NCI-H526 (cell line): ENCODE measurements at regions not wholly inside any gene's neighbourhood (a gene's known extent, or its start where the extent isn't known, plus 50 kb on each side); places are given as distances from the start of the nearest gene placed in this dataset.
"Not testable (repeated sequence)": the region's sequence is repeated elsewhere in the genome, so short reads cannot be mapped to it uniquely, and the experiment has no call there.

ENCODE experiments used
- DNase-seq, 2 experiments: peaks; one replicate each; lab custom pipeline; 2025; lab: John Stamatoyannopoulos, UW

DNA sequence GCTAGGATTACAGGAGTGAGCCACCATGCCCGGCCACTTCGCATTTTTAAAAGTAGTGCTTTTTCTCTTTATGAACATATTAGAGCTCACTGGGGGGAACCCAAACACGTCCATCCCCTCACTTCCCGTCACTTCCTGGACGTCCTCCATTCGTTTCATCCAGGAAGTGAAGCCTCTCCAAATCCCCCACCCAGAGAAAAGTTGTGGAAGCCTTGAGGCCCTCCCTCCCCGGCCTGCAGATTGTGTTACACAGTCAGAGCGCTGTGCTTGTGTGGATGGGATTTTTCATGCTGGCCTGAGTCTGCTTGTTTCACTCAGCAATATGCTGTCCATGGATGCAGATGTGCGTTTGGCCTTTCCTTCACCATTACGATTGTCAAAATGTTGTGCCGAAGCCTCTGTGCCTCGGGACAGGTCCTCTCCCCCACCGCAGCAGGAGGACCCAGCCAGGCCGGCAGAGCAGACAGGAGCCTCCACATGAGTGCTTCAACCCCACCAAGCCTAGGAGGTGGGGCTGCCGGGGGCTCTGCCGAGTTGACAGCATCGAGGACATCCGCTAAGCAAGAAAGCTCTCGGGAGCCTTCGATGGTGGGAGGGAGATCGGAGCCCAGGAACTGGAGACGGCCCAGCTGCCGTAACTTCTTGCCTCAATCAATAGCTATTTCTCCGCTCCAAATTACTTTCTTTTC lies 121.6 kb upstream of the PPP1R26 start:
- no peak for DNase-seq

DNA sequence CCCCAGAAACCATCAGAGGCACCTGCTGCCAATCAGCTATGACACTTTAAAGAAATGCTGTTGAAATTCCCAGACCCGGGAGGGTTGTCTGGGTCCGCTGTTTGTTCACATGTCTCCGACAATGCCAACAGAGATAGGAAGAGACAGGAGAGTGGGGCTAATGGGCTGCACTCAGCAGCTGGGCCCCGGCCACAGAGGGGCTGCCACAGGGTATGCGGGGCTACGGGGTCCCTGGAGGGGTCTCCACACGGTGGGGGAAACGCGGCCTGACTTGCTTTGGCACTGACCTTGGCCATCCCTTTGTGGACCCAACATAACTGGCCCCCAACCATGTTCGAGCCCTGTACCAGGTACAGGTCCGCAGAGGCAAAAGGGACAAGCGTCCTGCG lies 121.0 kb upstream of the PPP1R26 start:
- DNase-seq: no peak

DNA sequence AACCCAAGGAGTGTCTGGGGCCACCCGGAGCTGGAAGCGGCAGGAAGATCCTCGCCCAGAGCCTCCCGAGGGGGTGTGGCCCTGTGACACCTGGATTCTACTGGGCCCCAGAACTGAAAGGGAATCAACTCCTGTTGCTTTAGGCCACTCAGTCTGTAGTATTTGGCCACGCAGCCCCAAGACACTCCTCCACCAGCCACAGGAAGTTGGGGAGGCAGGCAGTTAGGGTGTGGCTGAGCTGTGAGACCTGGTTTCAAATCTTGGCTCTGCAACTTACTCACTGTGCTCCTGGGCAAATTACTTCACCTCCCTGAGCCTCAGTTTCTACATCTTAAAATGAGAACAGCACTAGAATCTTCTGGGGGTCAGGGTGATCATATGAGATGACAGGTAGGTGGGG lies 119.8 kb upstream of the PPP1R26 start:
- no peak for DNase-seq

DNA sequence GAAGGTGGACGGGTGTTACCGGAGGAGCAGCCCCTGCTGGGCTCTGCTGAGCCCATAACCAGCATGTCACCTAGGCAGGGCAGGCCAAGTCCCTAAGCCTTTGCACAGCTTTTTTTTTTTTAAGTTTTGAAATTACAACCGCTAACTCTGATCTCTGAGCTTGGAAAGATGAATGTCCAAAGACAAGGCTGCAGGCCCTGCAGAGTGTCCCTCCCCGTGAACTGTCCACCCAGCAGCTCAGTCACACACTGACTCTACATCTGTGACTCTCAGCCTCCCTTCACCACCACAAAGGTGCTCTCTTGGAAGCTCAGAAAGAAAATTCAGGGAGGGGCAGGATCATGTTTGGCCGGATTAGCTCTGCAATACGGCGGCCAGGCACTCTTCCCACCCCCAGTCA lies 119.0 kb upstream of the PPP1R26 start:
- no peak for DNase-seq

DNA sequence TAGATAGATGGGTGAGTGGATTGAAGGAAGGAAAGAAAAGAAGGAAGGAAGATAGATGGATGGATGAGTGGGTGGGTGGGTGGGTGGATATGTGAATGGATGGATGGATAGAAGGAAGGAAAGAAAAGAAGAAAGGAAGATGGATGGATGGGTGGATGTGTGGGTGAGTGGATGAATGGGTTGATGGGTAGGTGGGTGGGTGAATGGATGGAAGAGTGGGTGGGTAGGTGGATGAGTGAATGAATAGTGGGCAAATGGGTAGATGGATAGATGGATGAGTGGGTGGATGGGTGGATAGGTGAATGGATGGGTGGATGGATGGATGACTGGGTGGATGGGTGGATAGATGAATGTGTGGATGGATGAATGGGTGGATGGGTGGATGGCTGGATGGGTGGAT lies 117.9 kb upstream of the PPP1R26 start:
- not testable (repeated sequence) for DNase-seq

DNA sequence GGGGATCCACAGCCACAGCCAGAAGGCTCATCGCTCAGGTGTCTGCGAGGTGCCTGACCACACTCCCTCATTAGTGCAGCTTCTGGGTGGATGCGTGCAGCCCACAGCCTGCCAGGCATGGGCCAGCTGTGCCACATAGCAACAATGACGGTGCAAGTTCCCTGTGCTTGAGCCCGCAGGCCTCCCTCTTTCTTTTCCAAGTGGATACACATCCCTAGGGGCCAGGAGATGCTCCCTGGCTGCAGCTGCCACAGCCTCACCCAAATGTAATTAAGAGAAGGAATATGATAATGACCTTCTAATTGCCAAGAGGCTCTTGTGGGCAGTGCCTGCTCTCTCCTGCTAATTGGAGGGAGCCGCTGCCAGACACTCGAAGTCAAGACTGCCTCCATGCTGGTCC lies 116.0 kb upstream of the PPP1R26 start:
- DNase-seq: peak in 1 of 2 experiments; percentile 16

DNA sequence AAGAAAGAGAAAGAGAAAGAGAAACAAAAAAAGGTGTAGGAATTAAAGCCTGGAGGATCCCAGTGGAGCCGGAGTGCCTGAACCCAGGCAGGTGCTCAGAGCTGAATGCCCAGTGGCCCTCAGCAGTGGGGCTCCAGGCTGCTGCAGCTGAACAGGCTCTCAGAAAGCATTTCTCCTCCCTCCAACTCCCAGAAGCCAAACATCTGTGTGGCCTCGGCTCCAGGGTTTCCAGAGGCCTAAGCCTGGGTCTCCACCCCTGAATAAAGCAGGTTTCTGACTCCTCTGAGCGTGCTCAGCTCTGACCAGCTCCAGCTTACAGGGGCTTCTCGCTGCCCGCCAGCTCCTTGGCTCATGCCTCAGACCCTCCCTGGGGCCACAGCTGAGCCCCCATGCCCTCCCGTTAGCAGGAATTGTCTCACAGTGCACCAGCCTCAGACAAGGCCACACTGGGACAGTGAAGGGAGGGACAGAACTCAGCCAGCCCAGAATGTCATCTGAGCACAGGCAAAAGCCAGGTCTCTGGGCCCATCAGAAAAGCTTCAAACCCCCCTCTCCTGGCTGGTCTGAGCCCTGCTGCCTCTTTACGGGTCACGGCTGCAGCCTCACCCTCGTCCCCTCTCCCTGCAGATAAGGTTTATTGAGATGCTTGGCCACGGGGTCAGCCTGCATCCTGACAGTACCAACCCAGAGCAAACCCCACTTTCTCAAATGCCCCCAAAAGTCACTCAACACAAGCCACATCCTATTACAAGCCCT lies 114.4 kb upstream of the PPP1R26 start:
- no peak for DNase-seq

DNA sequence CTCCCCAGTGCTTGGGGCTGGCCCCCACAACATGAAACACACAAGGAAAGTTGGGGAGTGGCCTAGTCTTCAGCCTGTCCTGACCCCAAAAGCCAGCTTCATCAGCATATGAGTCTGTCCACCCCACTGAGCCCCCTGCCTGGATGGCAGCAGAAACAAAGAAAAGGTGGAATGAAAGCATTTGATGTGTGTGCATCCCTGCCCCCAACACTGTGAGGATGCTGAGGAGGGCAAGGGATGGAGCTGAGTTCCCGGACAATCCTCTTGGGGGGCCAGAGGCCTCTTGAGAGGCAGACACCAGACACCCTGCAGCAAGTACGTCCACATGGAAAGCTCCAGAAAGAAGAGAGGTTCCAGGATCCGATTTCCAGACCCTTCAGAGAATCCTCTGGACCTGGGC lies 113.5 kb upstream of the PPP1R26 start:
- DNase-seq: no peak

DNA sequence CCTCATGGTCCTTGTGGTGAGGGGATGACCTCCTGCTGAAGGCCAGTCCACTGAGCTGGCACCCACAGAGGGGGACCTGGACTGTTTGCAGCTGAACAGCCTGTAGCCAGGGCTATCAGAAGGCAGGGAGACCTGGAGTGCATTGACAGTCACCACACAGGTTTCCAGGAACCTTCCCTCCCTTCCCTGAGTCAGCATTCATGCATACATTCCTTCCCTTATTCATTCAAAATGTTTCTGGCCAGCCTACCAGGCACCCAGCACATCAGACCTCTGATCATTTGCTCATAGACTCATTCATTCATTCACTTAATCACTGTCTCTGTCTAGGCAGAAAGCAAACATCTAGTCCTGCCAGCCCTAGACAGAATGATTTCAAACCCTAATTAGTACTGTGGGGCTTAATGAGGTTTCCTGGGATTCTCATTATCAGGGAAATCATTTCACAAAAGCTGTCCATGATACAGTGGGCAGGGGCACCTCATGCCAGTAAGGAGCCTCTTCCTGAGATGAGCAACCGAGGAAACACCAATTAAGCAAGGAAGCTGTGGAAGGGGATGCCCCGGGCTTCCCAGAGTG lies 110.1 kb upstream of the PPP1R26 start:
- no peak for DNase-seq

DNA sequence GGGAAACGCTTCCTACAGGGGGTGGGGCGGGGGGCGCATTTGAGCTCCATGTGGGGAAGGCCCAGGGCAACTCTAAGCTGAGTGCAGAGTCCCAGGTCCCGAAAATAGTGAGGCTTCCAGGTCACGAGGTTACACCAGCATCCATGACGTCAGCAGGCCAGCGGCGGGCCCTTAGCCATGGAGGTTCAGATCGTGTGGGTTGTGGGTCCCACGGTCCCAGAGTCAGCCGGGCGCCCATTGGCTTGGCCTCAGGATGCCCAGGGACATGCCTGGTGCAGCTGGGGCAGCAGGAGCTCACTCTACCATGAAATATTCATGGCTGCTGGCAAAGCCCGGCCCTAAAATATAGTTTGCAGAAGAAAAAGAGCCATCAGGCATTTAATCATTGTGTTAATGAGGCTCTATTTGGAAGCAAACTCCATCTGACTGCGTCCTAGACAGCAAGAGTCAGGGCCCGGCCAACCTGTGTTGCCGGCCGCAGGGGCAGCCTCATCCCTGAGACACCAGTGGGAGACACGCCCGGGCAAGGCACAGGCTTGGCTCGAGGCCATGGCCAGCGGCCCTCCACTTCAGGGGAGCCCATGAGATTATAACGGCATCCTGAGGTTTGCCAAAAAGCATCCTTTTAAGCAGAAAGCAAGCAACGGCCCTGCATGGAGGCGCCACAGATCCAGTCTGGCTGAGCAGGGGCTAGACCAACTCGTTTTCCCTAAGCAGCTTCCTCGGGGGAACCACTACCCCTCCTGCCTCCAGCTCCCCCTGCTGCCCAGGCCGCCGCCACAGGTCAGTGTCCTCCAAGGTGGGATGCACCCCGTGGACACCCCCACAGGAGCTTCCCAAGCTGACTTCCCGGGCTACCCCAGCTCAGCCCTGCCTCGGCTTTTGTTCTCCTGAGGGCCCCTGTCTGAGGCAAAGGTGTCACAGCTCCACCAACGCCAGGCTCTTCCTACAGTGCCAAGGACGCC lies 108.9 kb upstream of the PPP1R26 start:
- DNase-seq: no peak

DNA sequence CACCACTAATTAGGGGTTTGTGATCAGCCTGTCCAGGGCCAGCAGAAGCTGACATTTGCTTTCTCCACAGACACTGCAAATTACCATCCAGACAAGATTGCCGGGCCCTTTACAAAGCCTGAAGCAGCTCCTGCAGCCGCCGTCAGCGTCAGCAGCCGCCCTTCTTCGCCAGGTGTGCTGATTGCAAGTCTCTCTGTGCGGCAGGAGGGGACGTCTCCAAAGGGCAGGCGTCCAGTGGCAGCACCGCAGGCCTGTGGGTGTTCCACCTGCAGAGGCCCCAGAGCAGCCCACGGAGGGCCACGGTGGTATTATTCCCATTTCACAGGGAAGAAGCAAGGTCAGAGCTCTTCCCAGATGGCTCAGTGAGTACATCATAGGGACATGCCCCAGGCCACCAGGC lies 108.0 kb upstream of the PPP1R26 start:
- no peak for DNase-seq

DNA sequence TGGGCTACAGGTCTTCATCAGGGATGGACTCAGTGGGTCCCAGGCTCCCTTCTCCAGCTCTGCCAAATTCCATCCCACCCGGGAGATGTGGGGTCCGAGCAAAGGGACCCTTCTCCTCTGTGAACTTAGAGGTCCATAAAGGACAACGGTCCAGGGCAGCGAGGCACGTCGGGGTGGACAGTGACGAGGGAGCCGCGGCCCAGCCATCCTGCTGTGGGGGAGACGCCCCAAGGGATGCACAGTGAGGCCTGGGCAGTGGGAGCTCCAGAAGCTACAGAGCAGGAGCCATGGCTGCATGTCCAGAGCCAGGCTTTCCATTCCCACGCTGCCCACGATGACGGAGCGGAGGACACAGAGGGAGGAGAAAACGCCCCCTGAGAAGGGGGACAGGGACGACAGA lies 107.5 kb upstream of the PPP1R26 start:
- DNase-seq: no peak

DNA sequence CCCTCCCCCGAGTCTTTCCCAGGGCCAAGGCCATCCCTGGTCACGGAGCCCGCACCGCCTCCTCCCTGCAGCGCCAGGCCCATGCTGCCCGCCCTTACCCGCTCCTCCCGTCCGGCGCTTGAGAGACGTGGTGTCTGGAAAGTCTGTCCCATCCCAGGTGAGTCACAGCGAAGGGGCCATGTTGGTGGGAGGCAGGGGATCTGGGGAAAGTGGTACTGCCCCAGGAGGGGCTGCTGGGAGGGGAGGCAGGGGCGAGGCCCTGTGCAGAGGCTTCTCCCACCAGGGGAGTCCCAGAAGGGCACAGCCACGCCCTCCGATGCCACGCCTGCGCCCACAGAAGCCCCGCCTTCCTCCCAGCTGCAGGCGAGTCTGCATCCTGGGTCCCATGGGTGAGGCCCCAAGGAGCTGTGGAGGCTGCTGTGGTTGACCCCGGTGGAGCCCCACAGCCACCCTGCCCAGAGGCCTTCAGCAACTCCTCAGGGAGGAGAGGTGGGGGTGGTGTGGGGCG lies 107.0 kb upstream of the PPP1R26 start:
- DNase-seq: no peak

DNA sequence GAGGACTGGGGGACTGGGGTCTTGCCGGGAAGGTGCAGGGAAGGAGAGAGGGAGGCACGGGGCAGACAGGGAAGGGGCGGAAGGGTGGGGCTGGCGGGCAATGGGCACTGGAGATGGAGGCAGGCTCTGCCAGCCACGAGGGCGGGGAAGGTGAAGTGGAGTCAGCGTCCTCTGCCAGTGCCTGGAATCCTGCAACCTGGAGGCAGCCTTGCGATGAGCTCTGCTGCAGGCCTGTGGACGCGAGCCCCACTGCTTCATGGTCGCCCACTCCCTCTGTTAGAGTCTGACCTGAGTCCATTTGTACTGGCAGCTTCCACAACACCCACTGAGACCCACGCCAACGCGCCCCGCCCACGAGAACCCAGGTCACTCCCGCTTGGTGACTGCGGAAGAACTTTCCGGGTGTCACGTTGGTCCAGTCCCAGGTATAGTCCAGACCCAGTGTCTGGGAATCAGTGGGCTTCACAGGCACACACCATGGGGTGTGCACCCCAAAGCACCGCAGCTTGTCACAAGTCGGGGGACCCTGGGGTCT lies 106.4 kb upstream of the PPP1R26 start:
- no peak for DNase-seq

DNA sequence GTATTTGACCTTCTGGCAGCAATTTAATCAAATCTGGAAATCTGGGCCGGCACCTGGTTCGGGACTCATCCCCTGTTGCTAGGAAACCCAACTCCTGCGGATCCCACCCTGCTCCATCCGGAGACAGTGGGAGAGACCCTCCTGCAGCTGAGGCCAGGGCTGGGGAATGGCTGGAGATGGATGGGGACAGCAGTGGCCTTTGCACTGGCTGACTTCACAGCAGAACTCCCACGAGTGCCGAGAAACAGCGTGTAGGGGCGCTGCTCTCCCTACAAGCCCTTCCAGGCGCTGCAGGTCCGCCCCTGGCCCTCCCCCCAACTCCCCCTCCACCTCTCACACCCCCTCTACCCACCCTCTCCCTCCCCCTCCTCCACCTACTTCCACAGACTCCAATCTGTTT lies 105.8 kb upstream of the PPP1R26 start:
- DNase-seq: no peak

DNA sequence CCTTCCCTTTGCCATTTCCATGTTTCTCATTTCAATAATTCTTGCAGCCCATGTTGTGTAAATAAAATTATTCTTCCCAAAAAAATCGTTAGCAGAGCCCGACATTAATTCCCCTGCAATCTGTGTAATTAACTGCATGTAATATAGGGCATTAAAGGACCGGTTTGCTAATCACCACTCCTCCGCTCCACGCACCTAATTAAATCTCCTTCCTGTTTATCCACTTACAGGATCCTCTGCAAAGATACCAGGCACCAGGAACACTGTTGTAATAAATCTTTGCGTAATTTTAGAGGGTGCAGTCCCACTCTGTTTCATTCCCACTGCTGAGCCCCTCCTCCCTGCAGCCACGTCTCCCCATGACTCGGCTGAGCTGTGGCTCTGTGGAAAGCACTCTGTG lies 105.0 kb upstream of the PPP1R26 start:
- no peak for DNase-seq

DNA sequence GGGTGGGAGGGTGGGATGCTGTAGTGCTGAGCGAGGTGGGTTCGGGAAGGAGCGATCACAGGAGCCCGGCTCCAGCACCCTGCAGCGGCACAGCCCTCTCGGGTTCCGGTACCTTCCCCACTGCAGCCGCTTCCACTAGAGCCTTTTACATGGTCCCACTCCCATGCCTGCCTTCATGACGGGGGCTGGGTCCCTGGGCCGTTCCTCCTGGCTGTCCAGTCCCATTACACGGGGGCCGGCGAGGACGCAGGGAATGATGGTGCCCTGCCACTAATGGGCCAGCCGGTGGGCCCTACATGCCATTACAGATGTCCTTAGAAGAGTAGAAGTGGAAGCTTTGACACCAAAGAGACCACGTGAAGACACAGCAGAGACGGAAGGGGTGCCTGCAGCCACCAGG lies 104.6 kb upstream of the PPP1R26 start:
- DNase-seq: no peak

DNA sequence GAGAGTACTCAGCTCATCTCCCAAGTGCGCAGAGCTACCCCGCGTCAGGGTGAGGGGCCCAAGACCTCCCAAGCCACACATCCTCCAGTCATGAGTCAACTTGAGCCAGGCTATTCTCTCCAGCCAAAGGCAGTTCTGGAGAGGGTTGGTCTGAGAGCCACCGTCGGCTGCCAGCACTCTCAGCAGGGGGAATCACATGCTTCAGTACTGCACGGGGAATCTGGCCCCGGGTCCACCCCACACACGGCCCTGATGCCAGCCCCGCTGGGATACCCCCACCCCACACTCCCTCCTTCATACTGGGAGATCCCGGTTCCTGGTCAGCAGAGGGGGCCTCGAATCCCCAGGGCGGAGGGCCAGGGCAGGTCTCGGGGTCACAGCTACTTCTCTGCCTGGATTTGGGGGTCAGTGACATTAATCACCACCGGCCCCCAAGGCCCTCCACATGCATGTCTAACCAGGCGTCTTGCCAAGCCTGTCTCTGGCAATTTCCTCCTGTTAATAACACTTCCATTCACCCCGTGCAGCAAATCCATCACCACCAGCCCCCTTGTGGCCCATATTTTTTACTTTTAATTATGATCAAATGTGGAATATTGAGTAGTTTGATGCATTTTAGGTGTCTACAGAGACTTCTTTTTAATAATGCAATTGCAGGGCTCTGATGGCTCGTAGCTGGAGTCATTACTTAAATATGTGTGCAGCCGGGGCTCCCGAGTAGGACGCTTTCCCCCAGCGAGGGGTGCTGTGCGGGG lies 102.9 kb upstream of the PPP1R26 start:
- DNase-seq: no peak

DNA sequence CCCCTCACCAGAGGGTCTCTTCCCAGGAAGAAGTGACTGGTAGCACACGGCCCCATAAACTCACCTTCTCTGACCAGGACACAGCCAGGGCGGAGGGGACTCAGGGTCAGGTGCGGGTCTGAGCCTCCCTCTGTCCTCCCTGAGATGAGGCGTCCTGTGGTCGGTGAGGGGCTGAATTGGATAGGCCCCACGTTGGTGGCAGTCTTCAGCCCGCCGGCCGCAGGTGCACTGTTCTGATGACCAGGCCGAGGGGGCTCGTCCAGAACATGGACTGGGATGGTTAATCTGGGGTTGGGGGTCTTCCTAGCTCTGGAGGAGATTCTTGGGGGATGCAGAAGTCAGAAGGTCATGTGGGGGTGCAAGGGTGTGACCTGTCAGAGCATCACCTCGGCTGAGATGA lies 102.2 kb upstream of the PPP1R26 start:
- no peak for DNase-seq

DNA sequence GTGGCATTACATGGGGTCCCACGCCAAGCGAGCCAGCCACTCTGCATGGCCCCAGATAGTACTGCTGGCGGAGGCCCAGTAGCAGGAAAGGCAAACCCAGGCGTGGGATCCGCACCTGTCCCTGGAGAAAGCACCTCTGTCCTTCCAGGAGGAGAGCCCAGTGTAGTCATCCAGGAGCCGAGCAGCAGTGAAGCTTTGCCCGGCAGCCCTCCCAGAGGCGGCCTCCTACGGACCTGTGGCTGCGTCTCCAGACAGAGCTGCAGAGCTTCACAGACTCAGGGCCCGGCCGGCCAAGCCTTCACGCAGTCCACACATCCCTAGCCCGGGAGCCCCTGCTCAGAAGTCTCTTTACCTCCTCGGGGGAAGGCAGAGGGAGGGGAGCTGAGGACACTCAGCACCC lies 100.8 kb upstream of the PPP1R26 start:
- no peak for DNase-seq
